Neural cell (in vitro differentiated cells): ENCODE measurements at regions not wholly inside any gene's neighbourhood (a gene's known extent, or its start where the extent isn't known, plus 50 kb on each side); places are given as distances from the start of the nearest gene placed in this dataset.

Source experiments
- CTCF ChIP-seq: fragments of 450-650 bp; IDR thresholded peaks from 2 replicates; pipeline ENCODE4 v1.5.1; 2014; ENCODE audit warnings: antibody characterized with exemption, mild to moderate bottlenecking, moderate library complexity; ENCODE audit not compliant: poor library complexity, severe bottlenecking
- EP300 ChIP-seq: fragments of 450-650 bp; conservative IDR thresholded peaks from 2 replicates; pipeline ENCODE4 v1.6.1; 2014; ENCODE audit warnings: antibody characterized with exemption, mild to moderate bottlenecking, moderate library complexity; ENCODE audit not compliant: poor library complexity, severe bottlenecking
- EZH2 ChIP-seq: fragments of 200-600, 300-800 bp; shearing (Covaris generic), sonication (generic); IDR thresholded peaks from 2 replicates; pipeline ENCODE4 v1.6.1; 2014; ENCODE audit warnings: antibody characterized with exemption, low read length, borderline replicate concordance, mild to moderate bottlenecking; ENCODE audit not compliant: insufficient read depth, poor library complexity, severe bottlenecking
- POLR2AphosphoS5 ChIP-seq: IDR thresholded peaks from 2 replicates; pipeline ENCODE4 v1.6.1; 2012
- RAD21 ChIP-seq: fragments of 450-650 bp; conservative IDR thresholded peaks from 2 replicates; pipeline ENCODE4 v1.6.1; 2014; ENCODE audit warnings: antibody characterized with exemption, mild to moderate bottlenecking, moderate library complexity
- REST ChIP-seq: IDR thresholded peaks from 2 replicates; pipeline ENCODE4 v1.6.1; 2012; ENCODE audit warnings: borderline replicate concordance
- TAF1 ChIP-seq: IDR thresholded peaks from 2 replicates; pipeline ENCODE4 v1.6.1; 2012; ENCODE audit warnings: low read depth

- TF ChIP-seq POLR2AphosphoS5 (no peak), RAD21 (no peak), CTCF (no peak), EP300 (no peak), TAF1 (no peak), EZH2 (no peak), REST (no peak)
Observed at GRCh38 chr13:79740991-79741390, 260.0 kb downstream of the NDFIP2 start.
